PC-3 (cell line): ENCODE measurements at regions not wholly inside any gene's neighbourhood (a gene's known extent, or its start where the extent isn't known, plus 50 kb on each side); places are given as distances from the start of the nearest gene placed in this dataset.

Experiments
- ATAC-seq: fragments of 200-7000 bp; cut with Tn5 transposase; 2 replicates; pipeline ENCODE4 v1.9.1; 2020; ENCODE audit warnings: mild to moderate bottlenecking, moderate library complexity
- BruUV-seq: library from RNA; stranded (reverse); fragments of 400-500 nt; replicated peaks from 2 replicates; lab custom pipeline; 2021; lab: Mats Ljungman, UMichigan
- CTCF ChIA-PET: fragments of 300-600 bp; sonication (Branson Sonifier 250); formaldehyde crosslinking; loops from one replicate; lab custom pipeline; 2022; ENCODE audit warnings: antibody characterized with exemption; lab: Charles Lee
- POLR2A ChIA-PET: fragments of 300-600 bp; sonication (Branson Sonifier 250); formaldehyde crosslinking; loops from one replicate; lab custom pipeline; 2022; ENCODE audit warnings: antibody characterized with exemption; ENCODE audit not compliant: unreplicated experiment; lab: Charles Lee
- DNase-seq: peaks from one replicate; pipeline ENCODE4 v3.0.0-alpha.2; 2015
- H2AFZ ChIP-seq: fragments of 300-600 bp; sonication (generic); 2 replicates; pipeline ENCODE4 v1.6.0; 2016; ENCODE audit warnings: antibody characterized with exemption, low read length
- H3F3A ChIP-seq: fragments of 300-600 bp; sonication (generic); one replicate; pipeline ENCODE4 v1.6.0; 2017; ENCODE audit warnings: antibody characterized with exemption, low read length, control low read depth, mild to moderate bottlenecking; ENCODE audit not compliant: unreplicated experiment
- H3K27ac ChIP-seq: fragments of 300-600 bp; sonication (generic); 2 replicates; pipeline ENCODE4 v1.5.1; 2016; ENCODE audit warnings: mild to moderate bottlenecking, low read length
- H3K27me3 ChIP-seq: fragments of 300-600 bp; sonication (generic); 2 replicates; pipeline ENCODE4 v1.6.1; 2016; ENCODE audit warnings: low read length, mixed read lengths
- H3K36me3 ChIP-seq: fragments of 300-600 bp; sonication (generic); 2 replicates; pipeline ENCODE4 v1.6.1; 2016; ENCODE audit warnings: low read depth, mixed run types, low read length, mixed read lengths
- H3K4me1 ChIP-seq: fragments of 300-600 bp; sonication (generic); 2 replicates; pipeline ENCODE4 v1.5.1; 2016; ENCODE audit warnings: low read length; ENCODE audit not compliant: insufficient read depth
- H3K4me2 ChIP-seq: fragments of 300-600 bp; sonication (generic); 2 replicates; pipeline ENCODE4 v1.6.0; 2016; ENCODE audit warnings: low read length
- H3K4me3 ChIP-seq: fragments of 300-600 bp; sonication (generic); 2 replicates; pipeline ENCODE4 v1.5.1; 2016; ENCODE audit warnings: mild to moderate bottlenecking, low read length, mixed read lengths
- H3K79me2 ChIP-seq: fragments of 300-600 bp; sonication (generic); 2 replicates; pipeline ENCODE4 v1.6.1; 2017; ENCODE audit warnings: low read length, mixed read lengths
- H3K9ac ChIP-seq: fragments of 300-600 bp; sonication (generic); 2 replicates; pipeline ENCODE4 v1.6.0; 2016; ENCODE audit warnings: mild to moderate bottlenecking, low read length
- H3K9me2 ChIP-seq: fragments of 300-600 bp; sonication (generic); replicated peaks from 2 replicates; pipeline ENCODE4 v1.6.1; 2016; ENCODE audit warnings: mixed run types, low read length, mixed read lengths
- H3K9me3 ChIP-seq: fragments of 300-600 bp; sonication (generic); 2 replicates; pipeline ENCODE4 v1.6.1; 2016; ENCODE audit warnings: low read length, mixed read lengths
- H4K20me1 ChIP-seq: fragments of 300-600 bp; sonication (generic); 2 replicates; pipeline ENCODE4 v1.6.1; 2016; ENCODE audit warnings: low read length, mixed read lengths
- EZH2 ChIP-seq: fragments of 300-600 bp; sonication (generic); IDR thresholded peaks from one replicate; pipeline ENCODE4 v1.6.1; 2017; ENCODE audit warnings: antibody characterized with exemption, mild to moderate bottlenecking, low read length; ENCODE audit not compliant: unreplicated experiment
- EZH2phosphoT487 ChIP-seq: fragments of 300-600 bp; sonication (generic); IDR thresholded peaks from 2 replicates; pipeline ENCODE4 v1.6.1; 2018; ENCODE audit warnings: mild to moderate bottlenecking, antibody characterized with exemption, low read length, borderline replicate concordance
- intact Hi-C: fragments of 100-400 bp; cut with micrococcal nuclease; formaldehyde crosslinking; loops from 2 replicates; pipeline ENCODE4 v1.9.0; 2023
- TF ChIP-seq, protein P1 (sequence below): fragments of 300-600 bp; sonication (generic); conservative IDR thresholded peaks from 2 replicates; pipeline ENCODE4 v1.5.1; 2017; ENCODE audit warnings: antibody characterized with exemption, low read depth, mild to moderate bottlenecking, low read length

DNA sequence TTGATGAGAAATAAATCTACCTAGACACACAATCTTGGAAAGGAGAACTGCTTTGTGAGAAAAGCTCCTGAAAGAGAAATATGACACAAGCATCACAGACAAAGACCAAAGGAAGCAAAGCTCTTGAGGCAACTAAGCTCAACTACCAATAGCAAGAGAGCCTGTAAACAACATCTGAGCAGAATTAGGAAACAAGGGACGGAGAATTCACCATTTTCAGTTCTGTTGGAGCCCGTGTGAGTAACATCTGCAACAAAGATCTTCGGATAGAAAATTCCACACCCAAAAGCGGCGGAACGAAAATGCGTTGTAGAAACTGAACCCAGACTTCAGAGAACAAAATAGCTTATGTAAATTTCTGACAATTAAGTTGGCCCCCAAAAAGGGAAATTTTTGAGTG, 909.9 kb upstream of the MBL2 start:
- Histone ChIP-seq H3K27me3 (no peaks in the 10 kb centered on the region), H3K9me2 (no peaks in the 10 kb centered on the region), H3K4me1 (no peaks in the 10 kb centered on the region), H3K27ac (no peak overlapping the region), H3K4me2 (no peak overlapping the region), H4K20me1 (no peaks in the 10 kb centered on the region), H2AFZ (no peak overlapping the region), H3K4me3 (no peak overlapping the region), H3F3A (no peaks in the 10 kb centered on the region), H3K9ac (no peak overlapping the region), H3K79me2 (no peaks in the 10 kb centered on the region), H3K36me3 (no peaks in the 10 kb centered on the region), H3K9me3 (no peaks in the 10 kb centered on the region)
- TF ChIP-seq EZH2phosphoT487 (no peak), EZH2 (no peak)
- TF ChIP-seq, protein P1, sequence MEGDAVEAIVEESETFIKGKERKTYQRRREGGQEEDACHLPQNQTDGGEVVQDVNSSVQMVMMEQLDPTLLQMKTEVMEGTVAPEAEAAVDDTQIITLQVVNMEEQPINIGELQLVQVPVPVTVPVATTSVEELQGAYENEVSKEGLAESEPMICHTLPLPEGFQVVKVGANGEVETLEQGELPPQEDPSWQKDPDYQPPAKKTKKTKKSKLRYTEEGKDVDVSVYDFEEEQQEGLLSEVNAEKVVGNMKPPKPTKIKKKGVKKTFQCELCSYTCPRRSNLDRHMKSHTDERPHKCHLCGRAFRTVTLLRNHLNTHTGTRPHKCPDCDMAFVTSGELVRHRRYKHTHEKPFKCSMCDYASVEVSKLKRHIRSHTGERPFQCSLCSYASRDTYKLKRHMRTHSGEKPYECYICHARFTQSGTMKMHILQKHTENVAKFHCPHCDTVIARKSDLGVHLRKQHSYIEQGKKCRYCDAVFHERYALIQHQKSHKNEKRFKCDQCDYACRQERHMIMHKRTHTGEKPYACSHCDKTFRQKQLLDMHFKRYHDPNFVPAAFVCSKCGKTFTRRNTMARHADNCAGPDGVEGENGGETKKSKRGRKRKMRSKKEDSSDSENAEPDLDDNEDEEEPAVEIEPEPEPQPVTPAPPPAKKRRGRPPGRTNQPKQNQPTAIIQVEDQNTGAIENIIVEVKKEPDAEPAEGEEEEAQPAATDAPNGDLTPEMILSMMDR = no peak
- CTCF ChIA-PET = no interaction called here
- POLR2A ChIA-PET = no interaction called here
- intact Hi-C loops = no loop called here
- BruUV-seq = no TSS peak
- DNase-seq (no peak), ATAC-seq (no peak)

DNA sequence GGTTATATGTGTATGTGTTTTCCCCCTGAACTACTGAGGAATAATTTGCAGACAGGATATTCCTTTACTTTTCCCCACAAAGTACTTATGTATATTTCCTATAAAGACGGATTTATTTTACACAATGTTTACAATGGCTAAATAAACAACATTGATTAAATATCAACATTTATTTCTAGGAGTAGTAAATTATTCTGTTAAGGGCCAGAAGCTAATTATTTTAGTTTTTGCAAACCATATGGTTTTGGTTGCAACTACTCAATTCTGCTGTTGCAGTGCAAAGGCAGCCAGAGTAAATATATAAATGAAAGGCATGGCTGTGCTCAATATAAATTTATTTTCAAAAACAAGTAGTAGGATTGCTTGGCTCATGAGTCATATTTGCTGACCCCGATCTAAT, 907.1 kb upstream of the MBL2 start:
- H3K4me1 ChIP-seq = no peaks in the 10 kb centered on the region
- H3K36me3 ChIP-seq = no peaks in the 10 kb centered on the region
- H3K79me2 ChIP-seq = no peaks in the 10 kb centered on the region
- intact Hi-C loops = no loop called here
- no peak for DNase-seq
- H3F3A ChIP-seq = no peaks in the 10 kb centered on the region
- H3K27ac ChIP-seq = no peak overlapping the region
- H4K20me1 ChIP-seq = no peaks in the 10 kb centered on the region
- no peaks in the 10 kb centered on the region for H3K9me2 ChIP-seq
- H3K9me3 ChIP-seq = no peaks in the 10 kb centered on the region
- CTCF ChIA-PET = no interaction called here
- TF ChIP-seq, protein P1 = no peak
- TF ChIP-seq EZH2phosphoT487 (no peak), EZH2 (no peak)
- H2AFZ ChIP-seq = no peak overlapping the region
- H3K4me2 ChIP-seq = no peak overlapping the region
- no peak overlapping the region for H3K9ac ChIP-seq
- H3K27me3 ChIP-seq = 0 out of 2 replicates have a peak, but pooled peaks cover 2% of the 10 kb centered on the region
- no peak for ATAC-seq
- BruUV-seq = no TSS peak
- no peak overlapping the region for H3K4me3 ChIP-seq
- POLR2A ChIA-PET = no interaction called here

DNA sequence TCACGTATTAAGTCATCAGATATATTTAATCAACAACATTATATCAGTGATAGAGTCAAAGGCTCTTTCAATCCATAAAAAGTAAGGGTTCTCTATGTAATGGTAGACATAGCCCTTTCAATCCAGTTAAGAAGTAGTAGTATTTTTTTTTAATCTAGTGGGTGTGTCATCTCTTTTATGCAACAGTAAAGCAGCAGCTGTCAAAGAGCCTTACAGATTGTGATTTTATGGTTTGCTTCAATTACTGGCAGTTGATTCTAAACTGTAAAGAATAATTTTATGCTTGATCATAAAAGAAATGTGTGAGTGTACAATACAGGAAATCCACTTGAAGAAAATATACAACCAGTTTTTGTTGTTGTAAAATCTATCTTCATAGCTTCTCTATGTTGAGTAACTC, 902.6 kb upstream of the MBL2 start:
- intact Hi-C loops = no loop called here

More for the DNA sequence above, 902.6 kb upstream of the MBL2 start:
- Histone ChIP-seq H3K9me2 (no peaks in the 10 kb centered on the region), H4K20me1 (no peaks in the 10 kb centered on the region), H3K4me2 (no peak overlapping the region), H3K4me1 (no peaks in the 10 kb centered on the region), H3K4me3 (no peak overlapping the region), H3K79me2 (no peaks in the 10 kb centered on the region), H3F3A (no peaks in the 10 kb centered on the region), H3K27me3 (0 out of 2 replicates have a peak, but pooled peaks cover 2% of the 10 kb centered on the region), H3K36me3 (no peaks in the 10 kb centered on the region), H3K9me3 (no peaks in the 10 kb centered on the region), H3K27ac (no peak overlapping the region), H3K9ac (no peak overlapping the region), H2AFZ (no peak overlapping the region)
- peak; percentile 18 for ATAC-seq
- POLR2A ChIA-PET = no interaction called here
- DNase-seq = no peak
- no TSS peak for BruUV-seq
- CTCF ChIA-PET = no interaction called here
- TF ChIP-seq EZH2phosphoT487 = no peak
- TF ChIP-seq EZH2 = no peak
- TF ChIP-seq, protein P1 = no peak
